Esophagus muscularis mucosa (tissue), 4 donors: ENCODE measurements at regions not wholly inside any gene's neighbourhood (a gene's known extent, or its start where the extent isn't known, plus 50 kb on each side); places are given as distances from the start of the nearest gene placed in this dataset.

Experiments
- DNase-seq: peaks from one replicate; pipeline ENCODE4 v3.0.0-alpha.2; 2017; ENCODE audit errors: extremely low spot score
- H3K27ac ChIP-seq, 4 donors: fragments of 200-600 bp; sonication (generic); replicated peaks in 1 of 4; 1 replicate in 3 of 4; 2 replicates in 1 of 4; pipeline ENCODE4 v1.5.1; 2016 to 2019; ENCODE audit warnings: mild to moderate bottlenecking in 1 of 4
- H3K27me3 ChIP-seq, 4 donors: fragments of 200-600 bp; sonication (generic); one replicate each; pipeline versions ENCODE4 v1.5.1 to v1.6.0; 2016 to 2019
- H3K36me3 ChIP-seq, 4 donors: fragments of 200-600 bp; sonication (generic); one replicate each; pipeline ENCODE4 v1.5.1; 2016 to 2019
- H3K4me1 ChIP-seq, 4 donors: fragments of 200-600 bp; sonication (generic); one replicate each; pipeline ENCODE4 v1.5.1; 2016 to 2019
- H3K4me3 ChIP-seq, 4 donors: fragments of 200-600 bp; sonication (generic); 1 replicate in 2 of 4; 2 replicates in 2 of 4; pipeline ENCODE4 v1.5.1; 2016 to 2019; ENCODE audit warnings: mild to moderate bottlenecking in 4 of 4, moderate library complexity in 1 of 4
- H3K9me3 ChIP-seq, 4 donors: fragments of 200-600 bp; sonication (generic); 1 replicate in 3 of 4; 2 replicates in 1 of 4; pipeline ENCODE4 v1.5.1; 2016 to 2019
- EP300 ChIP-seq: sonication (generic); formaldehyde crosslinking; IDR thresholded peaks from one replicate; pipeline ENCODE4 v1.6.1; 2017; ENCODE audit warnings: antibody characterized with exemption
- POLR2A ChIP-seq: fragments of 450-650 bp; IDR thresholded peaks from one replicate; pipeline ENCODE4 v1.6.1; 2017; ENCODE audit warnings: antibody characterized with exemption, moderate library complexity, mild to moderate bottlenecking, low read depth
- POLR2AphosphoS5 ChIP-seq, 2 donors: sonication (generic); formaldehyde crosslinking; IDR thresholded peaks; one replicate each; pipeline ENCODE4 v1.6.1; 2017; ENCODE audit warnings: antibody characterized with exemption in 2 of 2
- WGBS: methylation state at CpG from one replicate; pipeline ENCODE4 v1.1.5; 2018; 5-methylcytosine and 5-hydroxymethylcytosine counted together
- intact Hi-C: fragments of 100-400 bp; cut with DNase I; formaldehyde crosslinking; loops from one replicate; pipeline ENCODE4 v1.15.1; 2023
- TF ChIP-seq, protein P1 (sequence below), 3 experiments: fragments of 200-600 bp in 2 of 3; fragments of 450-650 bp in 1 of 3; sonication (generic) in 2 of 3; IDR thresholded peaks; one replicate each; pipeline ENCODE4 v1.5.1; 2017 to 2019; ENCODE audit warnings: antibody characterized with exemption in 3 of 3, mild to moderate bottlenecking in 2 of 3, moderate library complexity in 1 of 3

GRCh38 chr1:60924165-60924564 is 158.2 kb upstream of the NFIA start:
- intact Hi-C loops: no loop called here
- H3K9me3 ChIP-seq: no peaks in the 10 kb centered on the region
- 96% methylated on average over 3 of the region's 3 CpGs for WGBS
- no peak for DNase-seq
- TF ChIP-seq POLR2A (no peak), POLR2AphosphoS5 (IDR thresholded peaks at IDR 0.05) (no peak), EP300 (no peak)
- TF ChIP-seq, protein P1, sequence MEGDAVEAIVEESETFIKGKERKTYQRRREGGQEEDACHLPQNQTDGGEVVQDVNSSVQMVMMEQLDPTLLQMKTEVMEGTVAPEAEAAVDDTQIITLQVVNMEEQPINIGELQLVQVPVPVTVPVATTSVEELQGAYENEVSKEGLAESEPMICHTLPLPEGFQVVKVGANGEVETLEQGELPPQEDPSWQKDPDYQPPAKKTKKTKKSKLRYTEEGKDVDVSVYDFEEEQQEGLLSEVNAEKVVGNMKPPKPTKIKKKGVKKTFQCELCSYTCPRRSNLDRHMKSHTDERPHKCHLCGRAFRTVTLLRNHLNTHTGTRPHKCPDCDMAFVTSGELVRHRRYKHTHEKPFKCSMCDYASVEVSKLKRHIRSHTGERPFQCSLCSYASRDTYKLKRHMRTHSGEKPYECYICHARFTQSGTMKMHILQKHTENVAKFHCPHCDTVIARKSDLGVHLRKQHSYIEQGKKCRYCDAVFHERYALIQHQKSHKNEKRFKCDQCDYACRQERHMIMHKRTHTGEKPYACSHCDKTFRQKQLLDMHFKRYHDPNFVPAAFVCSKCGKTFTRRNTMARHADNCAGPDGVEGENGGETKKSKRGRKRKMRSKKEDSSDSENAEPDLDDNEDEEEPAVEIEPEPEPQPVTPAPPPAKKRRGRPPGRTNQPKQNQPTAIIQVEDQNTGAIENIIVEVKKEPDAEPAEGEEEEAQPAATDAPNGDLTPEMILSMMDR (IDR thresholded peaks at IDR 0.05): no peak
- H3K4me1 ChIP-seq: peaks cover 0 to 10% (median 7%) of the 10 kb centered on the region in 4 donors
- no peak overlapping the region for H3K4me3 ChIP-seq
- H3K36me3 ChIP-seq: no peaks in the 10 kb centered on the region
- no peak overlapping the region for H3K27ac ChIP-seq
- no peaks in the 10 kb centered on the region for H3K27me3 ChIP-seq

DNA sequence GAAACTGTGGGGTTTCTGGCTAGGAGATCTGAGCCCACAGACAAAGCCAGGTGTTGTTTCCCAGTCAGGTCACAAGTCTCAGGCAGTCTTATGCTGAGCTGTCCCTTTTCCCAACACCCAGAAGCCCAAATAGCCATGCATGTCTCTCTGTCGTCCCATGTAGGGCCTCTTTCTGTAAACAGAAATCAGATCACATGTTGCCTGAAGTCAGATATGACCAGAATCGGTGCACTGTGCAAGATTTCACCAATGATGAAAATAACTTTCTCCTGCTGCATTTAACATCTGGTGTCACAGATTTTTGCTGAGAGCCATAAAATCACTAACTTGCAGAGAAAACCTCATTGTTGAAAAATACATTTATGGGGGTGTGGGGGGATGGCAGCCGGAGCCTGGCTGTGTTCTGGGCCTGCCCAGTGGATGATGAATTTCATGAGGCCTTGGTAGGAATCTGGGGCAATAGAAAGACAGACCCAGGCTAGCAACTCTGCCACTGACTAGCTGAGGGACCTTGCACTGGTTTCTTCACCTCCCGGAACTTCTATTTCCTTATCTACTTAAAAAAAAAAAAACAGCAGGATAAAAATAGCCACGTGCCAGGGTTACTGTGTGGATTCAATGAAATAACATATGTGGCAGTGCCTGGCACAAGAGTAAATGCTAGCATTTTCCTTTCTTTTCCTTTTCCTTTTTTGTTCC is 158.8 kb upstream of the NFIA start:
- DNase-seq: no peak
- Histone ChIP-seq H3K4me3 (no peak overlapping the region), H3K4me1 (peaks cover 0 to 10% (median 7%) of the 10 kb centered on the region in 4 donors), H3K36me3 (no peaks in the 10 kb centered on the region), H3K27me3 (no peaks in the 10 kb centered on the region), H3K9me3 (no peaks in the 10 kb centered on the region), H3K27ac (no peak overlapping the region)
- intact Hi-C loops: no loop called here
- WGBS: 57% methylated on average over 5 of the region's 5 CpGs
- TF ChIP-seq EP300: no peak
- TF ChIP-seq, protein P1 (IDR thresholded peaks at IDR 0.05): no peak
- no peak for TF ChIP-seq POLR2A
- TF ChIP-seq POLR2AphosphoS5 (IDR thresholded peaks at IDR 0.05): no peak

- Histone ChIP-seq H3K27ac (no peak overlapping the region), H3K4me1 (peaks cover 0 to 10% (median 7%) of the 10 kb centered on the region in 4 donors), H3K36me3 (no peaks in the 10 kb centered on the region), H3K9me3 (no peaks in the 10 kb centered on the region), H3K27me3 (no peaks in the 10 kb centered on the region), H3K4me3 (no peak overlapping the region)
- WGBS: 61% methylated on average over 4 of the region's 4 CpGs
- no peak for TF ChIP-seq POLR2AphosphoS5 (IDR thresholded peaks at IDR 0.05)
- no peak for TF ChIP-seq POLR2A
- TF ChIP-seq, protein P1 (IDR thresholded peaks at IDR 0.05): no peak
- no peak for TF ChIP-seq EP300
- intact Hi-C loops: no loop called here
- no peak for DNase-seq
Observed at GRCh38 chr1:60922304-60922703, 160.1 kb upstream of the NFIA start.

DNA sequence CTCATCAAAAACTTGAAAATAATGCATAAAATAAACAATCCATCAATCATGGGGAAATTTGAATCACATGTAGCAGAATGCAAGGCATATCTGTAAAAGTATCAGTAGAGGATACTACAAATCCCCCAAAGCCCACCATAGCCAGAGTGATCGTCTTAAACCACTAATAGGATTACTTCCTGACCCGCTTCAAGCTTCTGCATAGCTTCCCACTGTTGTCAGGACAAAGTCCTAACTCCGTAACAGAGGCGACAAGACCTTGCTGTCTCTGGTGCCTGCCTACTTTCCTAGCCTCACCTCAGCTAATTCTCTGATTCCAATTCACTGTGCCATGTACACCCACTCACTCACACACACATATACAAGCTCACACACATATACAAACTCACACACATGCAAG is 161.2 kb upstream of the NFIA start:
- DNase-seq: no peak
- no peaks in the 10 kb centered on the region for H3K36me3 ChIP-seq
- H3K9me3 ChIP-seq: no peaks in the 10 kb centered on the region
- TF ChIP-seq, protein P1 (IDR thresholded peaks at IDR 0.05): no peak
- TF ChIP-seq POLR2AphosphoS5 (IDR thresholded peaks at IDR 0.05) (no peak), POLR2A (no peak), EP300 (no peak)
- no peaks in the 10 kb centered on the region for H3K27me3 ChIP-seq
- H3K27ac ChIP-seq: no peak overlapping the region
- WGBS: 96% methylated on average over 4 of the region's 4 CpGs
- no peak overlapping the region for H3K4me3 ChIP-seq
- intact Hi-C loops: no loop called here
- H3K4me1 ChIP-seq: peaks cover 0 to 10% (median 7%) of the 10 kb centered on the region in 4 donors

DNA sequence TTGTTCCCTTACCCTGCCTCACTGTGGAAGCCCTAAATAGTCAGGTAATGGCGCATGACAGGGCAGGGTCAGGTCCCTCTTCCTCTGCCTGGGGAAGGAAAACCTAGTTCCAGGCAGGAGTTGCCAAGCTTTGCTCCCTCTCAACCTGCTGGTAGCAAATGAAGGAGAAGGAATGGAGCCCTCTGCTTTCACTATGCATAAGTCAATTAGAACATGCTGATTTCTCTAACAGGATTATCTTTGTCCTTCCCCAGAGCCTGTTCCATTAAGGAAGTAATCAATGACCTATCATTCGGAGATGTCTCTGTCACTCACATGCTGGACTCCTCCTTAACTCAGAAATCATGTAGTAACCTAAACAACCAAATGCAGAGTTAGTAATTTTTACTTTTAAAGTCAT is 161.8 kb upstream of the NFIA start:
- intact Hi-C loops: no loop called here
- Histone ChIP-seq H3K27me3 (no peaks in the 10 kb centered on the region), H3K4me3 (no peak overlapping the region), H3K9me3 (no peaks in the 10 kb centered on the region), H3K4me1 (peaks cover 0 to 10% (median 7%) of the 10 kb centered on the region in 4 donors), H3K36me3 (no peaks in the 10 kb centered on the region), H3K27ac (no peak overlapping the region)
- TF ChIP-seq POLR2AphosphoS5 (IDR thresholded peaks at IDR 0.05): no peak
- 87% methylated on average over 2 of the region's 2 CpGs for WGBS
- no peak for DNase-seq
